AG10803 (cell line): ENCODE measurements at regions not wholly inside any gene's neighbourhood (a gene's known extent, or its start where the extent isn't known, plus 50 kb on each side); places are given as distances from the start of the nearest gene placed in this dataset.

ENCODE experiments used
- DNase-seq: peaks from one replicate; pipeline ENCODE4 v3.0.0; 2010; ENCODE audit warnings: low read depth
- H3K4me3 ChIP-seq: 2 replicates; pipeline ENCODE4 v1.5.1; 2011; ENCODE audit warnings: mild to moderate bottlenecking, low read length, control low read depth
- CTCF ChIP-seq: conservative IDR thresholded peaks from 2 replicates; pipeline ENCODE4 v1.5.1; 2011; ENCODE audit warnings: mild to moderate bottlenecking, low read length, control low read depth, inconsistent platforms

- no peak for DNase-seq
- no peak for TF ChIP-seq CTCF
- no peak overlapping the region for H3K4me3 ChIP-seq
These were observed 58.8 kb upstream of the KCNA1 start for GRCh38 chr12:4850857-4851380.

- no peak for DNase-seq
- H3K4me3 ChIP-seq: no peak overlapping the region
- no peak for TF ChIP-seq CTCF
These were observed 57.4 kb upstream of the KCNA1 start for GRCh38 chr12:4852308-4852707.

GRCh38 chr12:4852911-4853310 lies 56.8 kb upstream of the KCNA1 start:
- TF ChIP-seq CTCF: no peak
- DNase-seq: no peak
- H3K4me3 ChIP-seq: no peak overlapping the region

GRCh38 chr12:4855121-4855924 lies 54.4 kb upstream of the KCNA1 start:
- peak; percentile 90 for TF ChIP-seq CTCF
- no peak overlapping the region for H3K4me3 ChIP-seq
- DNase-seq: peak; percentile 79

GRCh38 chr12:4856596-4856995 lies 53.1 kb upstream of the KCNA1 start:
- H3K4me3 ChIP-seq: no peak overlapping the region
- TF ChIP-seq CTCF: no peak
- no peak for DNase-seq

GRCh38 chr12:4857472-4858291 lies 52.0 kb upstream of the KCNA1 start:
- DNase-seq: peak; percentile 66
- peak; percentile 98 for TF ChIP-seq CTCF
- peak overlapping the region; percentile 30 for H3K4me3 ChIP-seq
